ENCODE measurements at regions not wholly inside any gene's neighbourhood (a gene's known extent, or its start where the extent isn't known, plus 50 kb on each side); places are given as distances from the start of the nearest gene placed in this dataset.
A peak's percentile ranks its signal among the peaks of the same experiment; 100 is the strongest.

- WGBS (ENCODE audit: low lambda C conversion rate, missing lambda C conversion rate) = 100% methylated on average over 1 of the region's 1 CpG
These were observed 367.4 kb downstream of the EFNA5 start for GRCh38 chr5:107303171-107303968.

GRCh38 chr5:107302441-107302840, 368.3 kb downstream of the EFNA5 start:
- H2AFZ ChIP-seq = no peak overlapping the region
- DNase-seq (ENCODE audit: low spot score) = no peak
- no peaks in the 10 kb centered on the region for H3K36me3 ChIP-seq (replicated peaks; ENCODE audit: insufficient read depth, low read depth)
- H3K9me3 ChIP-seq (ENCODE audit: low read depth) = no peaks in the 10 kb centered on the region
- TF ChIP-seq EZH2 (IDR thresholded peaks at IDR 0.05; ENCODE audit: borderline replicate concordance) (no peak), EZH2phosphoT487 (IDR thresholded peaks at IDR 0.05; ENCODE audit: low read depth, severe bottlenecking, unreplicated experiment) (no peak), CTCF (IDR thresholded peaks at IDR 0.05; ENCODE audit: poor library complexity) (no peak)
- H3K4me1 ChIP-seq (ENCODE audit: insufficient read depth) = no peaks in the 10 kb centered on the region
- H3K4me2 ChIP-seq = no peak overlapping the region
- H4K20me1 ChIP-seq (ENCODE audit: insufficient read depth, poor library complexity, severe bottlenecking) = no peaks in the 10 kb centered on the region
- no peaks in the 10 kb centered on the region for H3K79me2 ChIP-seq
- H3K27me3 ChIP-seq = no peaks in the 10 kb centered on the region
- no peak overlapping the region for H3K27ac ChIP-seq
- WGBS (ENCODE audit: low lambda C conversion rate, missing lambda C conversion rate) = 95% methylated on average over 3 of the region's 3 CpGs
- H3K4me3 ChIP-seq = no peak overlapping the region
- H3K9me2 ChIP-seq (replicated peaks; ENCODE audit: insufficient read depth) = no peaks in the 10 kb centered on the region

More at GRCh38 chr5:107303171-107303968, 367.4 kb downstream of the EFNA5 start:
- no peak overlapping the region for H3K4me2 ChIP-seq
- no peak for TF ChIP-seq EZH2phosphoT487 (IDR thresholded peaks at IDR 0.05; ENCODE audit: low read depth, severe bottlenecking, unreplicated experiment)
- no peaks in the 10 kb centered on the region for H3K79me2 ChIP-seq
- H3K4me1 ChIP-seq (ENCODE audit: insufficient read depth) = no peaks in the 10 kb centered on the region
- H3K36me3 ChIP-seq (replicated peaks; ENCODE audit: insufficient read depth, low read depth) = no peaks in the 10 kb centered on the region
- H3K27ac ChIP-seq = no peak overlapping the region
- H4K20me1 ChIP-seq (ENCODE audit: insufficient read depth, poor library complexity, severe bottlenecking) = no peaks in the 10 kb centered on the region
- H3K4me3 ChIP-seq = no peak overlapping the region
- H3K9me2 ChIP-seq (replicated peaks; ENCODE audit: insufficient read depth) = no peaks in the 10 kb centered on the region
- no peaks in the 10 kb centered on the region for H3K9me3 ChIP-seq (ENCODE audit: low read depth)
- no peak overlapping the region for H2AFZ ChIP-seq
- DNase-seq (ENCODE audit: low spot score) = no peak
- H3K27me3 ChIP-seq = no peaks in the 10 kb centered on the region

GRCh38 chr5:107301999-107302398, 368.7 kb downstream of the EFNA5 start:
- H3K9me2 ChIP-seq (replicated peaks; ENCODE audit: insufficient read depth) = no peaks in the 10 kb centered on the region
- H2AFZ ChIP-seq = no peak overlapping the region
- H3K4me1 ChIP-seq (ENCODE audit: insufficient read depth) = no peaks in the 10 kb centered on the region
- no peaks in the 10 kb centered on the region for H3K9me3 ChIP-seq (ENCODE audit: low read depth)
- no peaks in the 10 kb centered on the region for H3K36me3 ChIP-seq (replicated peaks; ENCODE audit: insufficient read depth, low read depth)
- WGBS (ENCODE audit: low lambda C conversion rate, missing lambda C conversion rate) = 95% methylated on average over 3 of the region's 3 CpGs
- no peak overlapping the region for H3K4me2 ChIP-seq
- no peak overlapping the region for H3K27ac ChIP-seq
- H3K79me2 ChIP-seq = no peaks in the 10 kb centered on the region
- H4K20me1 ChIP-seq (ENCODE audit: insufficient read depth, poor library complexity, severe bottlenecking) = no peaks in the 10 kb centered on the region
- DNase-seq (ENCODE audit: low spot score) = no peak
- no peak overlapping the region for H3K4me3 ChIP-seq
- no peaks in the 10 kb centered on the region for H3K27me3 ChIP-seq
- no peak for TF ChIP-seq EZH2 (IDR thresholded peaks at IDR 0.05; ENCODE audit: borderline replicate concordance)
- TF ChIP-seq EZH2phosphoT487 (IDR thresholded peaks at IDR 0.05; ENCODE audit: low read depth, severe bottlenecking, unreplicated experiment) = no peak
- TF ChIP-seq CTCF (IDR thresholded peaks at IDR 0.05; ENCODE audit: poor library complexity) = no peak

- H3K27ac ChIP-seq = no peak overlapping the region
- WGBS (ENCODE audit: low lambda C conversion rate, missing lambda C conversion rate) = 47% methylated on average over 5 of the region's 5 CpGs
- no peaks in the 10 kb centered on the region for H3K4me1 ChIP-seq (ENCODE audit: insufficient read depth)
- no peaks in the 10 kb centered on the region for H3K9me3 ChIP-seq (ENCODE audit: low read depth)
- no peak overlapping the region for H3K4me3 ChIP-seq
- H3K9me2 ChIP-seq (replicated peaks; ENCODE audit: insufficient read depth) = no peaks in the 10 kb centered on the region
- H3K27me3 ChIP-seq = no peaks in the 10 kb centered on the region
- no peaks in the 10 kb centered on the region for H4K20me1 ChIP-seq (ENCODE audit: insufficient read depth, poor library complexity, severe bottlenecking)
- DNase-seq (ENCODE audit: low spot score) = no peak
- H3K79me2 ChIP-seq = no peaks in the 10 kb centered on the region
- peak overlapping the region; percentile 12 for H3K4me2 ChIP-seq
- TF ChIP-seq CTCF (IDR thresholded peaks at IDR 0.05; ENCODE audit: poor library complexity) = no peak
- no peak for TF ChIP-seq EZH2phosphoT487 (IDR thresholded peaks at IDR 0.05; ENCODE audit: low read depth, severe bottlenecking, unreplicated experiment)
- no peak for TF ChIP-seq EZH2 (IDR thresholded peaks at IDR 0.05; ENCODE audit: borderline replicate concordance)
- H2AFZ ChIP-seq = no peak overlapping the region
- H3K36me3 ChIP-seq (replicated peaks; ENCODE audit: insufficient read depth, low read depth) = no peaks in the 10 kb centered on the region
These were observed 369.9 kb downstream of the EFNA5 start for GRCh38 chr5:107300721-107301327.
